Breast epithelium (tissue), 4 donors: ENCODE measurements at regions not wholly inside any gene's neighbourhood (a gene's known extent, or its start where the extent isn't known, plus 50 kb on each side); places are given as distances from the start of the nearest gene placed in this dataset.

ENCODE experiments used
- DNase-seq, 2 donors: peaks; one replicate each; pipeline ENCODE4 v3.0.0-alpha.2; 2019; ENCODE audit warnings: low spot score in 2 of 2
- H3K27ac ChIP-seq, 2 donors: fragments of 200-600 bp; sonication (generic) in 1 of 2; one replicate each; pipeline ENCODE4 v1.5.1; 2016 to 2019; ENCODE audit warnings: mild to moderate bottlenecking in 1 of 2
- H3K27me3 ChIP-seq, 2 donors: fragments of 200-600 bp; sonication (generic) in 1 of 2; one replicate each; pipeline versions ENCODE4 v1.5.1 to v1.6.0; 2017 to 2019; ENCODE audit warnings: control low read depth in 1 of 2, mild to moderate bottlenecking in 1 of 2
- H3K36me3 ChIP-seq: fragments of 200-600 bp; one replicate; pipeline ENCODE4 v1.5.1; 2019
- H3K4me1 ChIP-seq, 2 donors: fragments of 200-600 bp; sonication (generic); one replicate each; pipeline ENCODE4 v1.5.1; 2016 to 2019; ENCODE audit warnings: control low read depth in 1 of 2
- H3K4me3 ChIP-seq, 3 donors: fragments of 200-600 bp; sonication (generic); 1 replicate in 2 of 3; 2 replicates in 1 of 3; pipeline ENCODE4 v1.5.1; 2016 to 2019; ENCODE audit warnings: mild to moderate bottlenecking in 3 of 3, moderate library complexity in 2 of 3
- H3K9me3 ChIP-seq, 2 donors: fragments of 200-600 bp; sonication (generic) in 1 of 2; one replicate each; pipeline ENCODE4 v1.5.1; 2016 to 2019; ENCODE audit warnings: control low read depth in 1 of 2
- CTCF ChIP-seq, 3 donors: fragments of 450-650 bp; IDR thresholded peaks; one replicate each; pipeline ENCODE4 v1.5.1; 2016 to 2017; ENCODE audit warnings: antibody characterized with exemption in 3 of 3, mild to moderate bottlenecking in 3 of 3, moderate library complexity in 3 of 3
- POLR2A ChIP-seq: fragments of 450-650 bp; IDR thresholded peaks from one replicate; pipeline ENCODE4 v1.6.1; 2016; ENCODE audit warnings: antibody characterized with exemption, mild to moderate bottlenecking, moderate library complexity
- POLR2AphosphoS5 ChIP-seq, 3 donors: sonication (generic); formaldehyde crosslinking; IDR thresholded peaks; one replicate each; pipeline ENCODE4 v1.6.1; 2017; ENCODE audit warnings: antibody characterized with exemption in 3 of 3
- intact Hi-C: fragments of 100-400 bp; cut with DNase I; formaldehyde crosslinking; loops from one replicate; pipeline ENCODE4 v1.15.1; 2023; ENCODE audit warnings: low total_unique reads

GRCh38 chr12:41715256-41715655 is 429.4 kb downstream of the GXYLT1 start:
- Histone ChIP-seq H3K27ac (no peak overlapping the region), H3K9me3 (no peaks in the 10 kb centered on the region), H3K36me3 (no peaks in the 10 kb centered on the region), H3K27me3 (no peaks in the 10 kb centered on the region), H3K4me3 (no peak overlapping the region), H3K4me1 (no peaks in the 10 kb centered on the region)
- DNase-seq: no peak
- TF ChIP-seq POLR2AphosphoS5 (IDR thresholded peaks at IDR 0.05): no peak
- TF ChIP-seq POLR2A: no peak
- no peak for TF ChIP-seq CTCF (IDR thresholded peaks at IDR 0.05)
- intact Hi-C loops: no loop called here

GRCh38 chr12:41709463-41710285 is 435.0 kb downstream of the GXYLT1 start:
- H3K9me3 ChIP-seq: no peaks in the 10 kb centered on the region
- no peak for DNase-seq
- H3K27me3 ChIP-seq: no peaks in the 10 kb centered on the region
- H3K4me1 ChIP-seq: no peaks in the 10 kb centered on the region
- H3K36me3 ChIP-seq: no peaks in the 10 kb centered on the region
- intact Hi-C loops: no loop called here
- H3K27ac ChIP-seq: no peak overlapping the region
- TF ChIP-seq POLR2AphosphoS5 (IDR thresholded peaks at IDR 0.05) (no peak), POLR2A (no peak), CTCF (IDR thresholded peaks at IDR 0.05) (no peak)
- no peak overlapping the region for H3K4me3 ChIP-seq

GRCh38 chr12:41709012-41709411 is 435.7 kb downstream of the GXYLT1 start:
- TF ChIP-seq POLR2AphosphoS5 (IDR thresholded peaks at IDR 0.05) (no peak), CTCF (IDR thresholded peaks at IDR 0.05) (no peak), POLR2A (no peak)
- H3K36me3 ChIP-seq: no peaks in the 10 kb centered on the region
- no peaks in the 10 kb centered on the region for H3K4me1 ChIP-seq
- intact Hi-C loops: no loop called here
- no peak overlapping the region for H3K27ac ChIP-seq
- no peaks in the 10 kb centered on the region for H3K27me3 ChIP-seq
- H3K9me3 ChIP-seq: no peaks in the 10 kb centered on the region
- DNase-seq: no peak
- no peak overlapping the region for H3K4me3 ChIP-seq

GRCh38 chr12:41706376-41706775 is 438.3 kb downstream of the GXYLT1 start:
- Histone ChIP-seq H3K27me3 (no peaks in the 10 kb centered on the region), H3K9me3 (no peaks in the 10 kb centered on the region), H3K4me3 (no peak overlapping the region), H3K36me3 (no peaks in the 10 kb centered on the region), H3K27ac (no peak overlapping the region), H3K4me1 (no peaks in the 10 kb centered on the region)
- TF ChIP-seq POLR2A: no peak
- no peak for TF ChIP-seq CTCF (IDR thresholded peaks at IDR 0.05)
- TF ChIP-seq POLR2AphosphoS5 (IDR thresholded peaks at IDR 0.05): no peak
- no peak for DNase-seq
- intact Hi-C loops: no loop called here

GRCh38 chr12:41701943-41702601 is 442.6 kb downstream of the GXYLT1 start:
- no peak for TF ChIP-seq POLR2AphosphoS5 (IDR thresholded peaks at IDR 0.05)
- no peak for TF ChIP-seq POLR2A
- TF ChIP-seq CTCF (IDR thresholded peaks at IDR 0.05): no peak
- Histone ChIP-seq H3K36me3 (no peaks in the 10 kb centered on the region), H3K27me3 (no peaks in the 10 kb centered on the region), H3K27ac (no peak overlapping the region), H3K4me1 (no peaks in the 10 kb centered on the region), H3K4me3 (no peak overlapping the region), H3K9me3 (no peaks in the 10 kb centered on the region)
- DNase-seq: no peak
- intact Hi-C loops: no loop called here
